ENCODE measurements at regions not wholly inside any gene's neighbourhood (a gene's known extent, or its start where the extent isn't known, plus 50 kb on each side); places are given as distances from the start of the nearest gene placed in this dataset.

DNA sequence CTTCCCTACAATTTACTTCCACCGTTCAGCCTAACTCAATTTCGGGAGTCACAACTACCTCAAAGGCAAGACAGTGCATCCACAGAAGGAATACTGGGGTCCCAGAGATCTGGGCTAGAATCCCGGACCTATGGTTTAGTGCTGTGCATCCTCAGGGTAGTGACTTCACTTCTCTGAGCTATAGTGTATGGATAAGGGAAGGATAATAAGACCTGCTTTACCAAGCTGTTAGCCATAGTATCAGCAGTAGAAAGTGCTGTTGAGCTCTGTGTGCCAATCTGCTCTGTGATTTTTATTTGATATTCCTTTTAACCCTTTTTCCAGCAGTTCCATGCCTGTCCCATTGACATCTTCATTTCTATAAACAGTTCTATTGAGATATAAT lies 1044.3 kb downstream of the BCL11B start:
- in situ Hi-C loops (cut with HindIII; ENCODE audit: low sequenced_read_pairs): no loop called here

DNA sequence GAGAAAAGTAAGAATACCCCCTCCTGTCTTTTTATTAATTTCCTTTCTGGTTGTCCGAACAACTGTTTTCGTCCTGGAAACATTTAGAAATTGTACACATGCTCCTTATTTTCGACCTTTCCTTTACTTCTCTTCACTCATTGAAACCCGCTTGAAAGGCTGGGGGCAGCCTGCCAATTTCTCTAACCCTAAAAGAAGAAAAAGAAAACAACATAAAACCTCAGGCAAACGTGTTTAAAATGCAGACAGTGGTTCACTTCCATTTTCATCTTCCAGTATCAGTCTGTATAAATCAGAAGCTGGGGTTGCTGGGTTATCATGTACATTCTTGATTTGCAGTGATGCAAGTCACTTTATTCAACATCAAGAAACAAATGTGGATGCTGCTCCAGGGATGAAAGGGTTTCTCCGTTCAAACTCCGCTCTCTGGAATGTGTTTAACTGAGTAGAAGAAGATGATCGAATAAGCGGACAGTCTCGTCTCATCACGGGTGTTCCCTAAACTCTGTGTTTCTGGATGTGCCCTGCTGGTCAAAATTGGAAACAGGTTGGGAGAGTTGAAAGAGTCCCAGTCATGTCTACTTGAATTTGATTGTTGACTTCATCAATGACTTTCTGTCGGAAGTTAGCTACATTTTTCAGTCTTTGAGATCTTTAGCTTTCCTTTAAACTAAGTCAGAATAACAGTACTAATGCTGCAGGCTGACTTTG lies 1042.2 kb downstream of the BCL11B start:
- in situ Hi-C loops (cut with HindIII; ENCODE audit: low sequenced_read_pairs): no loop called here

DNA sequence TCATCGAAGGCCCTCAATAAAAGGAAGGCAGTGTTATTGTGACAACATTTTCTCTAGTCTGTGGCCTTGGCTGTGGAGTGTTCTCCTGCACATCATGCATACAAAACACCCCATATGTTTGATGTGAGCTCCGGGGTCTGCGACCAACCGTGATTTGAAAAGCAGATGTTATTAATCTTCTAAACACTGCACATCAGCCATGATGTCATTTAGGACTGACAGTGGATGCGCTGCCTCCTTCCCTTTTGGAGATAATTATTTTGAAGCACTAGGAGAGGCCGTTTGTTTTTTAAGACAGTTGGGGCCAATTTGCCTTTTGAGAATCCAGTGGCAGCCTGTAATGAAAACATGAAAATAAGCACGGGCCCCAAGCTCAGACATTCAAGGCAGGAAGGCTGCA lies 1041.6 kb downstream of the BCL11B start:
- in situ Hi-C loops (cut with HindIII; ENCODE audit: low sequenced_read_pairs): no loop called here

DNA sequence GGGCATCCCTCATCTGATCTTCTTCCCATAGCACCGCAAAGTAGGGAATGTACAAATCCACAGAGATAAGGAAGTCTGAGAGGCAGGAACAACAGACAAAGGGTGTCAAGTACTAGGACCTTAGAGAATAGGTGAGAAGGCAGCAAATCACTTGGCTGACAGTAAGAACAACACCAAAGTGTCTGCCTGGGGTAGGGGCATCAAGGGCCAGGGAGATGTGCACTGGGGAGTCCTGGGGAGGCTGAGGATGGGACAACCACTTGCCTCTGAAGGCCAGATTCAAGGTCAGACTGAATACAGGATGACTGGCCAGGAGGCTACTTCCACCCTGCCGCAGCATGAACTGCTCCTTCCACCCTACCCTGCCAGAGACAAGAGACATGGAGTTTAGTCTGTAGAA lies 1040.8 kb downstream of the BCL11B start:
- in situ Hi-C loops (cut with HindIII; ENCODE audit: low sequenced_read_pairs): no loop called here

DNA sequence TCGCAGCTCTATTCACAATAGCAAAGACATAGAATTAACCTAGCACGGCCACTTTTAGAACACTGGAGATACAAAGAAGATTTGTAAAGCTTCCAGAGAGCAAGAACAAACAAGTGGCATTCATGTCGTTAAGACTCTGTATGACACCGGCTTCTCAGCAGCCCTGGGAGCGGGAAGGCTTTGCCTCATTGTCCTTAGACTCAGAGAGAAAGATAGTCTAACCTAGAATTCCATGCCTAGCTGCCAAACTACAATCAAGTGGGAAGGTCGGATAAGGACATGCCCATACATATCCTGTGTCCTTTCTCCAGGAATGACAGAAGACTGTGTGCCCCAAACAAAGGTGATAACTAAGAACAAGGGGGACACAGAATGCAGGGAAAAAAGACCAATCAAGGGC lies 1038.3 kb downstream of the BCL11B start:
- in situ Hi-C loops (cut with HindIII; ENCODE audit: low sequenced_read_pairs): no loop called here

DNA sequence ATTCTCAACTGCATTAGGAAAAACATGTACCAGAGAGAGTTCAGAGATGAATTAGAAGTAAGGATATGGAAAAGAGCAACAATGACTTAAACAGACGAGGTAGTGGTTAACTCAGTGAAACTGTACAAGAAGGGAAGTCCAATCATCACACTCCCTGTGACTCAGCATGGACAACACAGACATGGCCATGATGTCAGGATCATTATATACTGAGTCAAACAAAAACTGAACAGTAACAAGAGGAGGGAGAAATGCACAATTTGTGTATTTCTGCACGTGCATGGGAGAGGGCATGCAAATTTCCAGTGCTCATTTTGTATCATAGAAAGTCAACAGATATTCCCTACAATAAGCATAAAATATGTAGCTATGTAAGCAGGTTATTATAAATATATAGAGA lies 1037.8 kb downstream of the BCL11B start:
- in situ Hi-C loops (cut with HindIII; ENCODE audit: low sequenced_read_pairs): no loop called here

DNA sequence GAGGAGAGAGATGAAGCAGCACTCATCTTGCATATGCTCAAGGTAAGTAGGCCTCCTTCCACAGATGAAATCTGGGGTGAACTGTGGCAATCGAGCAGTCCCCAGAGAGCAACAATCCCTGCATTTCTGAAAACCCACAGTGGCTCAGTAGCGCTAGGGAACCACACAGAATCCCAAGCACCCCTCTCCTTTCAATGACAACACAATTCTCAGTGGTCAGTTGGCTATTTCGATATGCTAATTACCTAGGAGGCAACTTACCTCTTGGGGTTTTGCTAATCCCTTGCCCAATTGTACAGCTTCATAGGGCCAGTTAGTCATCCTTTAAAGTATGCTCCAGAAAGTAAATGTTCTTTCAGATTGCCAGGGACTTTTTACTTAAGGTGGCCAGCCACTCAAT lies 1035.7 kb downstream of the BCL11B start:
- in situ Hi-C loops (cut with HindIII; ENCODE audit: low sequenced_read_pairs): no loop called here

DNA sequence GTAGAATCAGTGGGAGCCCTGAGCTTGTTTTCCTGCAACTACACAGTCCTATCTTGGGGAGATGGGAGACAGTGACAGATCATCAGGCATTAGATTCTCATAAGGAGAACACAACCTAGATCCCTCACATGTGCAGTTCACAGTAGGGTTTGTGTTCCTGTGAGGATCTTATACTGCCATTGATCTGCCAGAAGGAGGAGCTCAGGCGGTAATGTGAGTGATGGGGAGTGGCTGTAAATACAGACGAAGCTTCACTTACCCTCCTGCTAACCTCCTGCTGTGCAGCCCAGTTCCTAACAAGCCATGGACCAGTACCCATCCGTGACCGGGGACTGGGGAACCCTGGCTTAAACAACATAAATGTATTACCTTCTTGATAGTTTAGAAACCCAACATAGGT lies 1034.1 kb downstream of the BCL11B start:
- in situ Hi-C loops (cut with HindIII; ENCODE audit: low sequenced_read_pairs): no loop called here

DNA sequence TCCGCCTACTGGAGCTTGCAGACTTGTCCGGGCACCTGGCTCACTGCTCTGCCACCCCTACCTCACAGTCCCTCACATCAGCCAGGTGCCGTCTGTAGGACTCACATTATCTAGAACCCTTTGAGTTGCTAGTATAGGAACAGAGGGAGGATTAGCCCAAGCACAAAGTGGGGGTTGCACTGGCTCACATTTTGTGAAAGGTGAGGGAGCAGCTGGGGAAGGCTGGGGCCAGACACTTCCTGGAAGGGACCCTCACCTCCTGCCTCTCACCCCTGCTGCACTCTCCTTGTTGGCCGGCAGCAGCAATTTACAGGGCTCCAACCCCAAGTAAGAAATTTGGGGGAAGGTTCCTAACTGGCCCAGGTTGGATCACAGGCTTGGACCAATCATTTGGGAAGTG lies 1031.6 kb downstream of the BCL11B start:
- in situ Hi-C loops (cut with HindIII; ENCODE audit: low sequenced_read_pairs): no loop called here

DNA sequence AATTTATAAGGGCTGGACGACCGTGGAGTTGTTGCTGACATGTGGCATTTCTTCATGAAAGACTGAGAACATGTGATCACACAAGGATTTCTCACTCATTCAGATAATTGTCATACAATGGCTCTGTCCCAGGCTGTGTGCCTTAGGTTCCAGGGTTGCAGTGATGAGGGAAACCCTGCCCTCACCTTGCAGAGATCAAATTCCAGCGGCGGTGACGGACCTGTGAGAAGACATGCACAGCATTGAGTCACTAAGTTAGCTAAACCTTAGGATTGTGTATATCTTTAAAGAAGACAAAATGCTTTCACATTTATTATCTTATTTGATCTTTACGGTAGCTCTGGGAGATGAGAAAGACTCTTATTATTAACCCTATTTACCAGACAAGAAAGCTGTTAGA lies 1029.1 kb downstream of the BCL11B start:
- in situ Hi-C loops (cut with HindIII; ENCODE audit: low sequenced_read_pairs): no loop called here

DNA sequence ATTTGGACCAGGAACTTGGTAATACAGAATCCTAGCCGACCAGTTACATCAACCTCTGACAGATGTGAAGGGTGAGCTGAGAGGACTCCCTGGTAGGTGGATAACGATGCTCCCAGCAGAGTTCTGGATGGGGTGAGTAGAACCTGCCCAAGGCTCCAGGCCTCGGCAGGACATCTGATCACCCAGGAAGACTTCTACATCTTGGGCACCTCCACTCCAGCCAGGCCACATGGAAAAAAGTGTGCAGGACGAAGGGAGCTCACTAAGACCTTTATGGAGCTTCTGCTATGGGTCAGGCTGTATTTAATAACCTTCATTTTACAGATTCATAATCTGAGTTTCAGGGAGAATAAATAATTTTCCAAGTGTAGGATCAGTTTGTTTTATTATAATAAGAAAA lies 1028.7 kb downstream of the BCL11B start:
- in situ Hi-C loops (cut with HindIII; ENCODE audit: low sequenced_read_pairs): no loop called here

DNA sequence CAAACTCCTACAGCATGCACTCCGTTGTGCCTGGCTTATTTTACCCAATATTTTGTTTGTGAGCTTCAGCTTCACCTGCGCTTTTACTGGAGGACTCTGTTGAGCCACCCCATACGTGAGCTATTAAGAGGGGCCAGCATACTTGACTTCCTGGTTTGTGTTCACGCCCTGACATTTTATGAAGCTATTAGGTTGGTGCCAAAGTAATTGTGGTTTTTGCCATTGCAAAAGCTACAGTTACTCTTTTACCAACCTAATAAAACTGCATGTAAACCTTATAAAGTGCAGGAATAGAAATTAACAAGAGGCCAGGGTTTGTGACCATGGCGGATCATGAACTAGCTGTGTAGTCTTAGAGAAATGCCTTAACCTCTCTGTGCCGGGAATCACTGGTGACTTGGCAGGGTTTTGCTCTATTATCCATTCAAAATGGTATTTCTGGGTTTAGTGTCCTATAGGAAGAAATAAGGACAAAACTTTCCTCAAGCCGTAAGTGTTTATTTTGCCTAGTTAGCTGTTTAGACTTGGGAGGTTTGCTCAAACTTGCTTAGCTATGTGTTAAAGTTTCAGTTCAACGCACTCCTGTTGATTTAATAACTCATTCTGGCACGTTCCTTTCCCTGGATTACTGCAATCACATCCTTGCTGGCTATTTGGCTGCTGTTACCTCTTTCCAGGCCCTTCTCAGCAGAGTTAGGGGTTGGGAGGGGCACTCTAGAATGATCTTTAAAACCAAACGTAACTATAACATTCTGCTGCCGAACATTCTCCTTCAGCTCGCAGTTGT lies 1027.6 kb downstream of the BCL11B start:
- in situ Hi-C loops (cut with HindIII; ENCODE audit: low sequenced_read_pairs): no loop called here

DNA sequence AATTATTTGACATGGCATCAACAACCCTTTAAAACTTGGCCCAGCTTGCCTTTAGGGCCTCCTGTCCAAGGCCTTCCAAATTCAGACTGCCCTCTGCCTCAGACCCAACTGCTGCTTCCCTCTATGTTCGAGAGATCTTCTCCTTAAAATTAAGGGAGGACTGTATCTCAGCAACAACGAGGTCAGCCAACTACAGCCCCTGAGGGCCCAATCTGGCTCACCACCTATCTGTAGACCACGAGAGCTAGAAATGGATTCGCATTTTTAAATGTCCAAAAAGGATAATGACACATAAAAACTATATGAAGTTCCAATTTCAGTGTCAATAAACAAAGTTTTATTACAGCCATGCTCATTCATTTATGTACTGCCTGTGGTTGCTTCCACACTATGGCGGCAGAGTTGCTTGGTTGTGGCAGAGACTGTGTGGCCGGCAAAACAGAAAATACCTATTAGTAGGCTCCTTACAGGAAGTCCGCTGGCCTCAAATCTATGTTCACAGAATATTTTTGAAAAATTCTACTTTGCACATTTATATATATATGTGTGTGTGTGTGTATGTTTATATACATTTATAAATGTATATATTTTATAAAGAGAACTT lies 1026.9 kb downstream of the BCL11B start:
- in situ Hi-C loops (cut with HindIII; ENCODE audit: low sequenced_read_pairs): no loop called here

DNA sequence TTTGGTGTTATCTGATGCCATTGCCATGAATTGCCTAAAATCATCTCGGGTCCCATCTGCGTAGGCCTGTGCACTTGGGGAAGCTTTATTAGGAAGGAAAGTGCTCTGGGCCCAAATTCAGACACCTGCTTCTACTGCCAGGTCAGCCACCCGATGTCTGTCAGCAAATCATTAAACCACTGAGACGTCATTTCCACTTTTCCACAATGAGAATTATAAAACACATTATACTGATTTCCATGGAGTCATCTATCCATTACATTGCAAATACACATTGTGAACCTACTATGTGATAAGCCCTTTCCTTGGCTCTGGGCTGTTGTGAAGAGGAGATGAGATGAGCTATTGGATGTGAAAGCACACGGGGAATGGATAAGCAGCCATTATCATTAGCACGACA lies 1022.9 kb downstream of the BCL11B start:
- in situ Hi-C loops (cut with HindIII; ENCODE audit: low sequenced_read_pairs): no loop called here

DNA sequence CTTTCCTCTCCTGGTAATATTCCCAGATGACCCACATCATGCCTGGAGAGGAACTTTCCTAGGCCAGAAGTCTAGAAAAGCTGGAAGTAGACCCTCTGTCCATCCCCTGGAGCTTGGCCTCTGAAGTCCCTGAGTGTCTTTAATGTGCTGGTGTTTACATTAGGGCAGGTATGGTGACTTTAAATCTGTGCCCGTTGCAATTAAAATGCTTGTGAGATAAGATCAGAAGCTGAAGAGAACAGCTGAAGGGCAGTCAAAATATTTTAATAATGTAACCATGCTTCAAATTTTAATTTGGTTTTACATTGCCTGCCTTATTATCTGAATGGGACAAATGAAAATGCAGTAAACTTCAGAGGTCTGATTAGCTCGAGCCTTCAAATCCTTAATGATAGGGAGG lies 1022.5 kb downstream of the BCL11B start:
- in situ Hi-C loops (cut with HindIII; ENCODE audit: low sequenced_read_pairs): no loop called here

DNA sequence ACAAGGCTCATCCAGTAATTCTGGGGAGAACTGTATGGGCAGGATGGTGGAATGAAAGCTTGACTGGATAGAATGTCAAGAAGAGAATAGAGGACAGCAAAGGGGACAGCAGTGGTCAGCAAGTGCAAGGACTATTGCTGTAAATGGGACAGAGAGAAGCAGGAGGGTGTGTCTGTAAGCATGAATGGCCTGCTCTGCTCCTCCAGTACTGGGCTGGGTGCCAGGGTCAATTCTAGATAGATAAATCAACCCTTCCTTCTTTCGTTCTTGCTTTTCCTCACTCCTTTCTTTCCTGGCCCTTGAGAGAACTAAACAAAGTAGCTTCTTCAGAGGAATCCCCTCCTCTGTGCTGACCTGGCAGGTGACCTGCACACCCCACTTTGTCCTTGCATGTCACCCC lies 1019.2 kb downstream of the BCL11B start:
- in situ Hi-C loops (cut with HindIII; ENCODE audit: low sequenced_read_pairs): no loop called here

DNA sequence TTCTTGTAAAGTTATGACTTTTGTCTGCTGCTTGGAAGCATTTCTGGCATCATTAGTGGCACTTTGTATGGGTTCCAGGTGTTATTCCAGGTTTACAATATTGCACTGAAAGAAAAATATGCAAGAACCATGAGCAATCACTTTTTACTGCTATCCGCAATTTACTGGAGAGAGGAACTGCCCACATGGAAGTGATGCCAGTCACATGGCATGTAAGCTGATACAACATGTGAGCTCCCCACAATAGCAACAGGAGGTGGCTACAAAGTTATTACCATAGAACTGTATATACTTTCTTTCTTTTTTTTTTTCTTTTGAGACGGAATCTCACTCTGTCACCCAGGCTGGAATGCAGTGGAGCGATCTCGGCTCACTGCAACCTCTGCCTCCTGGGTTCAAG lies 1012.1 kb downstream of the BCL11B start:
- in situ Hi-C loops (cut with HindIII; ENCODE audit: low sequenced_read_pairs): no loop called here

DNA sequence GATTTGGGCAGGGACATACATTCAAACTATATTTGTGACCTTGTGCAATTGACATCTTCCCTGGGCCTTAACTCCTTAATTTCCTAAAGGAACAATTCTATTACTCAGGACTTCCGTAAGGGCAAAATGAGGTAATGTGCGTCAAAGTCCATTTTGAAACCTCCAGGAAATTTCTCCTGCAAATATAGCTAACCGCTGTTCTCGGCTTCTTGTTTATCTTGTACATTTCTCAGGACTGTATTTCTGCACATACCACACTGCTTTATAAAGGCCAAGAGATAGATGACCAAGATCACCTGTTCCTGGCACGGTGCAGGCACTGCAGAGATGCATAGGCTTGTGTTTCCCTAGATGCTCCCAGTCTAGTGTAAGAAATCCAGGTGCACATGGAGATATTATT lies 1009.4 kb downstream of the BCL11B start:
- in situ Hi-C loops (cut with HindIII; ENCODE audit: low sequenced_read_pairs): no loop called here

DNA sequence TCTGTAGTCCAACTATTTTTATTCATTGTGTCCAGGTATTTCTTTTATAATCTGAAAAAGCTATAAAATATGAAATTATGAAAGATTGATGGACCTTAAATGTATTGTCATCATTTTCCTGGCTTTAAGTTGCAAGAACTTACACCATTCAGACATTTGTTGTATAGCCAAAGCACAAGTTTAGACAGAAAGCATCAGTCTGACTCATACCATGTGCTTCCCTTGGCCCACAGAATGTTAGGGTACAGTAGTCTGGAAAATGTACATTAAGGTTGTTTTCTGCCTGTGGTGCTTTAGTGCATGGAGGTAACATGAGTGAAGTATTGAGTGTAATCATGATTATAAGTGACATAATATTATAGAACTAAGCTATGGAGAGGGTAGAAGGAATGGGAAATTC lies 1002.5 kb downstream of the BCL11B start:
- in situ Hi-C loops (cut with HindIII; ENCODE audit: low sequenced_read_pairs): no loop called here

DNA sequence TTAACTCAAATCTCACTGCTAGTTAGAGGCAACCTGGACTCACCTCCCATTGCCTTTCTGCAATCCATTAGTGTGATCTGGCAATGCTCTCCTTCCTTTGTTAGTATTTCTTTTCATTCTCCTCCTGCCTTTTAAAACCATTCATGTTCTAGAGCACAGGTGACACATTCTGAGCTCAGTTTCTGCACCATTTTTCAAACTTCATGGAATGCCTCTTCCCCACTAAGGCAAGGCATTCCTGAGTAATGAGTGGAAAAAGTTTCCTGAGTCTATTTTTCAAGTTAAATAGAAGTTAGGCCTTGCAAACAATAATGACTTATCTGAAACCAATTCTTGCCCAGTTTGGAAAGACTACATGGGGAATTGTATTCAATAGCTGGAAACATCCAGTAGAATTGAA lies 1001.8 kb downstream of the BCL11B start:
- in situ Hi-C loops (cut with HindIII; ENCODE audit: low sequenced_read_pairs): no loop called here

DNA sequence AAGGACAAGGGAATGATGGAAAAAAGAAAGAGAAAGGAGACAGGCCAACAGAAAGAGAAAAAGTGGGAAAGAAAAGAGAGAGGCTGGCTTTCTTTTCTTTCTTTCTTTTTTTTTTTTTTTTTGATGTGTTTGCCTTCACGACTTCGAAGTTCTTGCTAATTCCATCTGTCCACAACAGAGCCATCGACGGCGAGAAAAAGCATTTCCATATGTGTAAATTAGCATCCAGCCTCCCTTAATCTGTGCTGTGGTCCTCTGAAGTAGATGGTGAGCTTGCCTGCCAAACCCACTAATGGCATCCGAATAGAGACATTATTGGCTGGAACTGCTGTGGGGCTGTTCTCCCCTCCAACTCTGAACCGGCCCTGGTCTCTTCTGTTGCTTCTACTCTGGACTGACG lies 997.4 kb downstream of the BCL11B start:
- in situ Hi-C loops (cut with HindIII; ENCODE audit: low sequenced_read_pairs): no loop called here

DNA sequence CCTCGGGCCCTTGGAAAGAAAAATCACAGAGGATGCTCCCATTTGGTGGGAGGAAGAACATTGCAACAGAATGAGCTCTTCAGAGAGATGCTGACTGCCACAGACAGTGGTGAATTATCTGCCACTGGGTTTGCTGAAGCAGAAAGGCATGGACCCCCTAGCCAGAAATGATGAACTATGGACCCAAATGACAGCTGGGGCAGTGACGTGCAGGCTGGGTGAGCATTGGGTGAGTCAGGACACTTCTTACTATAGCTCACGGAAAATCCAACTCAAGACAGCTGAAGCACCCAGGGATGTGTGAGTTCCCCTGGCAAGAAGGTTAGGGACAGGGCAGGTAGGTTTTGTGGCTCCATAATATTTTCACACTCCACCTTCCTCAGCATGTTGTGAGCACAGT lies 993.2 kb downstream of the BCL11B start:
- in situ Hi-C loops (cut with HindIII; ENCODE audit: low sequenced_read_pairs): no loop called here
